Tibial nerve (tissue), 3 donors: ENCODE measurements at regions not wholly inside any gene's neighbourhood (a gene's known extent, or its start where the extent isn't known, plus 50 kb on each side); places are given as distances from the start of the nearest gene placed in this dataset.

Source experiments
- CTCF ChIP-seq, 5 experiments: fragments of 200-600 bp in 3 of 5; fragments of 450-650 bp in 2 of 5; sonication (generic) in 3 of 5; IDR thresholded peaks; one replicate each; pipeline ENCODE4 v1.5.1; 2016 to 2019; ENCODE audit warnings: antibody characterized with exemption in 5 of 5, mild to moderate bottlenecking in 3 of 5, moderate library complexity in 2 of 5
- POLR2A ChIP-seq, 2 donors: fragments of 450-650 bp; IDR thresholded peaks; one replicate each; pipeline ENCODE4 v1.6.1; 2017; ENCODE audit warnings: antibody characterized with exemption in 2 of 2, mild to moderate bottlenecking in 2 of 2, moderate library complexity in 2 of 2

GRCh38 chr1:14300991-14301703 lies 297.3 kb upstream of the KAZN start:
- no peak for TF ChIP-seq CTCF (IDR thresholded peaks at IDR 0.05)
- no peak for TF ChIP-seq POLR2A (IDR thresholded peaks at IDR 0.05)
